ENCODE measurements at regions not wholly inside any gene's neighbourhood (a gene's known extent, or its start where the extent isn't known, plus 50 kb on each side); places are given as distances from the start of the nearest gene placed in this dataset.

DNA sequence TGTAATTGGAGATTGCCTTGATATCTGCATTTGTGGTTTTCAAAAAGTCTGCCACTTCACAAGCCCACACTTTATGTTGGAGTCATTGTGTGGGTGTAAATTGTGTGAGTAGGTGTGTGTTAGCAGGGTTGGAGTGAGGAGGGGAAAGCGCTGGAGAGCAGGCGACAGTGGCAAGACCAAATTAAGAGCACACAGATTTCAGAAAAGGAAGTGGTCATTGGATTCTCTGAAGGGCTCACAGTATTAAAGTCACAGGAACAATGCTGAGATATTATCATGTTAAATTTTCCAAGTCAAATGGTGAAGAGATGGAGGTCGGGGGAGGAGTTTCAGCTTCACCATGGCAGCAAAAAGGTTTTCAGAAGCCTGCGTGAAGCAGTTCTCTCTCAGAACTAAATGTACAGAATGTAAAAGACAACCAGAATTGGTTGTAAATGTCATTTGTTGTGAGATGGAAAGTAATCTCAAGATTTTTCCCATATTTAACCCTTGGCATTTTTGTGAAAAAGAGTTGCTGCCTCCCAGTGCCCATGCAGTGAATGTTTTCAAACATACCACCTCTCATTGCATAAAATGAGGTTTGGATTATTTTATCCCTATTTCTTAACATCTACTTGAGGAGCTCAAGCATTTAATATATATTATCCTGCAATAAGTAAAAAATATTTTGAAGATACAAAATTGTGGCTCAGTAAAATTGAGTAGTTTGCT lies 265.9 kb downstream of the ZNF674 start:
- Histone ChIP-seq H3K36me3 (ENCODE audit: insufficient read depth, low read length) (no peaks in the 10 kb centered on the region), H3K79me2 (ENCODE audit: insufficient read depth, low read length) (no peaks in the 10 kb centered on the region), H4K20me1 (ENCODE audit: insufficient read depth, low read length) (no peaks in the 10 kb centered on the region), H3K27ac (ENCODE audit: low read depth, low read length) (peak overlapping the region; percentile 59), H3K4me2 (ENCODE audit: insufficient read depth, low read length) (peak overlapping the region; percentile 67), H3K4me3 (ENCODE audit: insufficient read depth, low read length) (peak overlapping the region; percentile 31), H2AFZ (ENCODE audit: low read length) (peak overlapping the region; percentile 61), H3K9me3 (ENCODE audit: low read depth, low read length) (no peaks in the 10 kb centered on the region), H3K4me1 (ENCODE audit: insufficient read depth, low read length) (peaks cover 20% of the 10 kb centered on the region), H3K27me3 (ENCODE audit: insufficient read depth, low read length) (no peaks in the 10 kb centered on the region)
- DNase-seq (ENCODE audit: insufficient read length, low spot score, missing footprints) = no peak
- TF ChIP-seq, protein P1, sequence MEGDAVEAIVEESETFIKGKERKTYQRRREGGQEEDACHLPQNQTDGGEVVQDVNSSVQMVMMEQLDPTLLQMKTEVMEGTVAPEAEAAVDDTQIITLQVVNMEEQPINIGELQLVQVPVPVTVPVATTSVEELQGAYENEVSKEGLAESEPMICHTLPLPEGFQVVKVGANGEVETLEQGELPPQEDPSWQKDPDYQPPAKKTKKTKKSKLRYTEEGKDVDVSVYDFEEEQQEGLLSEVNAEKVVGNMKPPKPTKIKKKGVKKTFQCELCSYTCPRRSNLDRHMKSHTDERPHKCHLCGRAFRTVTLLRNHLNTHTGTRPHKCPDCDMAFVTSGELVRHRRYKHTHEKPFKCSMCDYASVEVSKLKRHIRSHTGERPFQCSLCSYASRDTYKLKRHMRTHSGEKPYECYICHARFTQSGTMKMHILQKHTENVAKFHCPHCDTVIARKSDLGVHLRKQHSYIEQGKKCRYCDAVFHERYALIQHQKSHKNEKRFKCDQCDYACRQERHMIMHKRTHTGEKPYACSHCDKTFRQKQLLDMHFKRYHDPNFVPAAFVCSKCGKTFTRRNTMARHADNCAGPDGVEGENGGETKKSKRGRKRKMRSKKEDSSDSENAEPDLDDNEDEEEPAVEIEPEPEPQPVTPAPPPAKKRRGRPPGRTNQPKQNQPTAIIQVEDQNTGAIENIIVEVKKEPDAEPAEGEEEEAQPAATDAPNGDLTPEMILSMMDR (IDR thresholded peaks at IDR 0.05; ENCODE audit: extremely low read depth, low read depth, low read length) = peak; percentile 27

DNA sequence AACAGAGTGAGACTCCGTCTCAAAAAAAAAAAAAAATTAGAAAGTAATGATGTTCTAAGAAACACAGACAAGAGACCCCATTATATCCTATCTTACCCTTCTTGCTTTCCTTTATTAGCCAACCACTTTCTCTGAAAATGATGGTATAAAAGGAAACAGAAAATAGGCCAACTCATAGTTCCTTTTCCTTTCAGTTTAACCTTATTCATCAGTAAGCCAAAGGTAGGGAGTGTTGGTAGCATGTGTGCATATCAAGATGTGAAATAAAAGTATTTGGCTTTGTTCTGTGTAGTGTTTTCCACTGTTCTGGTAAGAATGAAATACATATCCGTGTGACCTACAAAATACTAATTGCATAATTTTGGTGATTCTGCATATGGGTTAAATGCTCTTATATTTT lies 266.6 kb downstream of the ZNF674 start:
- no peak for DNase-seq (ENCODE audit: insufficient read length, low spot score, missing footprints)
- Histone ChIP-seq H3K9me3 (ENCODE audit: low read depth, low read length) (no peaks in the 10 kb centered on the region), H4K20me1 (ENCODE audit: insufficient read depth, low read length) (no peaks in the 10 kb centered on the region), H3K4me2 (ENCODE audit: insufficient read depth, low read length) (peak overlapping the region; percentile 67), H3K4me3 (ENCODE audit: insufficient read depth, low read length) (no peak overlapping the region), H3K36me3 (ENCODE audit: insufficient read depth, low read length) (no peaks in the 10 kb centered on the region), H3K4me1 (ENCODE audit: insufficient read depth, low read length) (peaks cover 20% of the 10 kb centered on the region), H3K79me2 (ENCODE audit: insufficient read depth, low read length) (no peaks in the 10 kb centered on the region), H3K27me3 (ENCODE audit: insufficient read depth, low read length) (no peaks in the 10 kb centered on the region), H2AFZ (ENCODE audit: low read length) (peak overlapping the region; percentile 47), H3K27ac (ENCODE audit: low read depth, low read length) (peak overlapping the region; percentile 59)
- TF ChIP-seq, protein P1 (IDR thresholded peaks at IDR 0.05; ENCODE audit: extremely low read depth, low read depth, low read length) = no peak

DNA sequence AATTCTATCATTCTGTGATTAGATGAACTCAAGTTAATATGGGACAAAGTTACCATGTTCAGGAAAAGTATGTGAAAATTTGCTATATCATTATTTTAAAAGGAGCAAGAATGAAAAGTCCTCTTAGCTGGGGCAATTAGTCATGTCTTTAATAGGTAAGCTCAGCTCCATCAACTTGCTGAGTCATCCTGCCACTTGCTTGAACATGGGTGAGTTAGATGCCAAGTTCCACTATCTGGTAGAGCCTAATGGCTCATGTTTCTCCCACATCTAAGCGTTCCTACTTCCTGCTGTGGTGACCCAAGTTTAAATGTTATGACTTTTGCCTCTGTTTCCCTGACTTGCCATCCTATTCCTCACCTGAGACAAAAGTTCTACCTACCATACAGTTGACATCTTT lies 276.8 kb downstream of the ZNF674 start:
- Histone ChIP-seq H3K36me3 (ENCODE audit: insufficient read depth, low read length) (no peaks in the 10 kb centered on the region), H3K4me1 (ENCODE audit: insufficient read depth, low read length) (no peaks in the 10 kb centered on the region), H3K27me3 (ENCODE audit: insufficient read depth, low read length) (no peaks in the 10 kb centered on the region), H4K20me1 (ENCODE audit: insufficient read depth, low read length) (no peaks in the 10 kb centered on the region), H3K27ac (ENCODE audit: low read depth, low read length) (no peak overlapping the region), H3K4me2 (ENCODE audit: insufficient read depth, low read length) (no peak overlapping the region), H3K9me3 (ENCODE audit: low read depth, low read length) (no peaks in the 10 kb centered on the region), H3K79me2 (ENCODE audit: insufficient read depth, low read length) (no peaks in the 10 kb centered on the region), H3K4me3 (ENCODE audit: insufficient read depth, low read length) (no peak overlapping the region), H2AFZ (ENCODE audit: low read length) (no peak overlapping the region)
- TF ChIP-seq, protein P1 (IDR thresholded peaks at IDR 0.05; ENCODE audit: extremely low read depth, low read depth, low read length) = no peak
- peak; percentile 78 for DNase-seq (ENCODE audit: insufficient read length, low spot score, missing footprints)

DNA sequence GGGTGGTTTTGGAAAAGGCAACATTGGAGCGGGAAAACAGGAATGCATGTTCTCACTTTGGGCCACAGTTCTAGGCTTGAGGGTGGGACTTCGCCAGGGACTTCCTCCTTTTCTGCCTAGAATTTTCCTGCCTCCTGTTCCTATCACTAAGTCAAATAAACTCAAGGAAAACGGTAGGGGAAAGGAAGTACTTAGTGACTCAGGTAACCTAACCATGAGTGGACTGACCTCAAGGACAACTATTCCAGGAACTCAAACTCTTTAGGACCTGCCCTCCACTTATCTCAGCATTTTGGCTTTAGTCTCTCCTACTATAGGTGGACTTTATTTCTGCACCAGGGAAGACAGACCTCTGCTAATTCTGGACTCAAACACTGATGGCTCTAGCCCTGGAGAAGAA lies 281.7 kb downstream of the ZNF674 start:
- no peak overlapping the region for H3K4me3 ChIP-seq (ENCODE audit: insufficient read depth, low read length)
- TF ChIP-seq, protein P1 (IDR thresholded peaks at IDR 0.05; ENCODE audit: extremely low read depth, low read depth, low read length) = no peak
- H3K9me3 ChIP-seq (ENCODE audit: low read depth, low read length) = no peaks in the 10 kb centered on the region
- no peak overlapping the region for H2AFZ ChIP-seq (ENCODE audit: low read length)
- no peak overlapping the region for H3K4me2 ChIP-seq (ENCODE audit: insufficient read depth, low read length)
- no peaks in the 10 kb centered on the region for H3K79me2 ChIP-seq (ENCODE audit: insufficient read depth, low read length)
- H3K27me3 ChIP-seq (ENCODE audit: insufficient read depth, low read length) = peaks cover 3% of the 10 kb centered on the region
- H3K36me3 ChIP-seq (ENCODE audit: insufficient read depth, low read length) = no peaks in the 10 kb centered on the region
- no peaks in the 10 kb centered on the region for H3K4me1 ChIP-seq (ENCODE audit: insufficient read depth, low read length)
- H3K27ac ChIP-seq (ENCODE audit: low read depth, low read length) = no peak overlapping the region
- DNase-seq (ENCODE audit: insufficient read length, low spot score, missing footprints) = no peak
- H4K20me1 ChIP-seq (ENCODE audit: insufficient read depth, low read length) = no peaks in the 10 kb centered on the region
